Smooth muscle cell of the brain vasculature (primary cell): ENCODE measurements at regions not wholly inside any gene's neighbourhood (a gene's known extent, or its start where the extent isn't known, plus 50 kb on each side); places are given as distances from the start of the nearest gene placed in this dataset.
"Not testable (repeated sequence)": the region's sequence is repeated elsewhere in the genome, so short reads cannot be mapped to it uniquely, and the experiment has no call there.

Experiments
- DNase-seq: peaks from one replicate; pipeline ENCODE4 v3.0.0-alpha.2; 2012; ENCODE audit warnings: low read depth, low spot score

DNA sequence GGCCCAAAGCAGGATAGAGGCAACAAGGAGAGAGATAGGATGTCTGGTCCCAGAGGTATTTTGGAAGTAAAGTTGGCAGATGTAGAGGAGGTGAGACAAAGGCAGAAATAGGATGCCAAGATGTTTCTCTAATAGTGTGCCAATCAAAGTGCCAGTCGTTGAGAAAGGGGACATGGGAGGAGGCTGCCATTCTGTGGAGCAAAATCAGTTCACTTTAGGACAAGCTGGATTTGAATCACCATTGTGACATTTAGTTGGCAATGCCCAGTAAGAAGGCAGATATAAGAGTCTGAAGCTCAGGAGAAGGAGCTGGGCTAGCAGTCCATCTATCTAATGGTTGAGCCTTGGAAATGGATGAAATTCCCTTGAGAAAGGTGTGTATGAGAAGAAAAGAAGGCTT, 53.8 kb downstream of the ADRB2 start:
- DNase-seq = no peak

DNA sequence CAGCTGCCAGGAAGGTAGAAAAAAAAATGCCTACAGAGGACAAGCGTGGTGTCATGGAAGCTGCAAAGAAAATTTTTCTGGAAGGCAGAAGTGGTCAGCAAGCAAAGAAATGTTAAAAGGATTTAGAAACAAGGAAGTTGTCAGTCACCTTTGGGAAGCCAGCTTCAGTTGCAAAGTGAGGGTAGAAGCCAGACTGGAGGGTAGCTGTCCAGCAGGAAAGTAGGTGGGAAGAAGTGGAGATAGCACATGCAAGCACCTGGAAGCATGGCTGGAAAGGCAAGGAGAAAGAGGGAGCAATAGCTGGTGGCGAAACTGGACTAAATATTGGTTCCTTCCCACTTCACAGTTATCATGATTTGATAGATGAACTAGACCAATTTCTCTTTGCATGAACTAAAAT, 54.3 kb downstream of the ADRB2 start:
- DNase-seq = no peak

DNA sequence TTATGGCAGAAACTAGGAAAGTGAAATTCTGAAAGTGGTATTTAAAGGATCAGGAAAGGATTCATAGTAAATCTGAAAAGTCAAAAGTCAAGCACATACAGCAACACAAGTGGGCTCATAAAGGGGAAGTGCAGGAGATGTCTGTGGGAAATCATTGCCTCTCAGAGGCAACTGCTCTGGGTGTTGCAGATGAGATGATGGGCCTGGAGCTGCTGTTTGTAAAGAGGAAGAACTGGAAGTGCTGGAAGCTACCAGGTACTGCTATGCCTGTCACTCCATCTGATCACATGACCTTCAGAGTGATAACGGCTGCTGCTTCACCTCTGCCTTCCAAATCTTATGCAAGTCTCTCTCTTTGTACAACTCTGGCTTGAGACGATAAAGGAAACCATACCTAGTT, 55.9 kb downstream of the ADRB2 start:
- DNase-seq = no peak

GRCh38 chr5:148884339-148885020, 58.1 kb downstream of the ADRB2 start:
- DNase-seq = no peak

- DNase-seq = no peak
Measured at GRCh38 chr5:148887123-148887881, 60.9 kb downstream of the ADRB2 start.

DNA sequence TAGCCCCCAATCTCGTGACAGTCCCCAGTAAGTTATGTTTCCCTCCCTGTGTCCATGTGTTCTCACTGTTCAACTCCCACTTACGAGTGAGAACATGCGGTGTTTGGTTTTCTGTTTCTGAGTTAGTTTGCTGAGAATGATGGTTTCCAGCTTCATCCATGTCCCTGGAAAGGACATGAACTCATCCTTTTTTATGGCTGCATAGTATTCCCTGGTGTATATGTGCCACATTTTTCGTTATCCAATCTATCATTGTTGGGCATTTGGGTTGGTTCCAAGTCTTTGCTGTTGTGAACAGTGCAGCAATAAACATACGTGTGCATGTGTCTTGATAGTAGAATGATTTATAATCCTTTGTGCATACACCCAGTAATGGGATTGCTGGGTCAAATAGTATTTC, 63.5 kb downstream of the ADRB2 start:
- DNase-seq = not testable (repeated sequence)

DNA sequence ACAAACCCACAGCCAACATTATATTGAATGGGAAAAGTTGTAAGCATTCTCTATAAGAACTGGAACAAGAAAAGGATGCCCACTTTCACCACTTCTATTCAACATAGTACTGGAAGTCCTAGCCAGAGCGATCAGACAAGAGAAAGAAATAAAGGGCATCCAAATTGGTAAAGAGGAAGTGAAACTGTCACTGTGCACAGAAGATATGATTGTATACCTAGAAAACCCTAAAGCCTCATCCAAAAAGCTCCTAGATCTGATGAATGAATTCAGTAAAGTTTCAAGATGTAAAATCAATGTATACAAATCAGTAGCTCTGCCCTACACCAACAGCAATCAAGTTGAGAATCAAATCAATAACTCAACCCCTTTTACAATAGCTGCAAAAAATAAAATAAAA, 69.0 kb downstream of the ADRB2 start:
- not testable (repeated sequence) for DNase-seq

DNA sequence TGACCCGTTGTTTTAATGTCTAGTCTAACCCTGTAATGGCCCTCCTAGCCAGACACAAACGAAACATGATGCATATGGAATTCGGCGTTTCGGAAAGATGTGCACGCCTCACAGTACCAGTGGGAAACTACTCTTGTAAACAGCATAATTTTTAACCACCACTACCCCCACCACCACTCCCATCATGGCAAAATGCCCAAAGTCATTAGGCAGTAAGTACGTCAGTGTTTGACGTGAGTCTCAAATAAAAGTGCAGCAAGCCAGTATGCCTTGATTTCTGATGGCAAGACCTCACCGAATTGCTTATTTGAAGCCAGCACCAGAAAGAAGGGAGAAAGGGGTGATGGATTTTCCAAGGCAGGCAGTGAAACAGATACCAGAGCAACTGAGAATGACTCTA, 71.4 kb downstream of the ADRB2 start:
- no peak for DNase-seq

DNA sequence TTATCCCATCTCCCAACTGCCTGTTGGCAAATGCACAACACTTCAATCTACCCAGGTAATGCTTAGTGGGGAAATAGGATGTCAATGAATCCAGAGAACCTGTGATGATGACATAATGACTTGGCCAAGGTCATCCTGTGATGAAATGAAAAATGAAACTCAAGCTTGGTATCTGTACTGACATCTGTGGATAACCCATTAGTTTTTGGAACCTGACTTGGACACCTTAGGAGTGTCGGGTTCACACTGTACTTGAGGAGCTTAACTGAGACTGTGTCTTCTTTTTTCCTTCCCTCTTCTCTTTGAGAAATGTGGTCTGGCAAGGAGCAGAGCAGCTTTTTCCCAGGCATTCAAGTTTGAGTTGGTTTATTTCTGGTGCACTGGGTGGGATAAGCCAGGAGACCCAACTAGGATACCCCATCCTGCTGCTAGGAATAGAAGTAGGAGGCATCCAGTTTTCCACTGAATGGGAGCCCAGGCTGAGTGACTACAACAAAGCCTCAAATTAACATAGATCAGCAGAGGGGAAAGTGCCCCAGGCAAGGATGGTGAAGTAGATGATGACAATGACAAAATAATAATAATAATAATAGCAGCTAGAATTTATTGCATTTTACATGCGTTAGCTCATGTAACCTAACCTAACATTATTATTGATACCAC, 72.1 kb downstream of the ADRB2 start:
- no peak for DNase-seq

GRCh38 chr5:148899993-148900392, 73.6 kb downstream of the ADRB2 start:
- no peak for DNase-seq

DNA sequence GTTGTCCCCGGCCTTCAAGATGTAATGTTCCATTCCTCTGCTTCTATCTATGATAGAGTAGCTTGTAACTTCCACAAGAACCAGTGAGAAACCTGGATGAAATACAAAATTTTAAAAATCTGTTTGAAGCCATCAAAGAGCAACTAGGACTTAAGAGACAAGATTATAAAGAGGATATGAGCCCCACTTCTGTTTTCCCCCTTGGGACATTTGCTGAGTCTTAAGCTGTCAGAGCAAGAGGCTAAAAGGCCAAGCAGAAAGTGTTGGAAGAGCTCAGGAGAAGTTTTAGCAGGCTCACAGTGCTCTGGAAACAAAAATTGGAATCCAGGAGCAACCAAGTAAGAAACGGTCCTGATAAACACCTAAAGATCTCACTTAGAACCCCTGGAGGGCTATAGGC, 76.1 kb downstream of the ADRB2 start:
- no peak for DNase-seq

DNA sequence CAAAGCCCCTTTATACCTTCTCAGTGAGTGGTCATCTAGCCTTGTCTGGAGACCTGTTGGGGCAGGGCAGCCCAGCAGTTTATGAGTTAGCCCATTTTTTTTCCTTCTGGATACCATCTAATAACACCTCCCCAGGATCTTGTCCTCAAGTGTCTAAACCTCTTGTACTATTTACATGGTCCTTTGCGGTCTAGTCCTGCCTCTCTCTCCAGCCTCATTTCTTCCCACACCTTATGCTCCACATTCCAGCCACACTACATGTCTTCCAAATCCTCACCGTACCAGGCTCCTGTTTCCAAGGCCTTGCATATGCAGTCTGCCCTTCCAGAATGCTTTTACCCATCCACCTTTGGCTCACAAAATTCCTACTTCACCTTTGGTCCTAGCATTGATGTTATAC, 77.2 kb downstream of the ADRB2 start:
- no peak for DNase-seq

DNA sequence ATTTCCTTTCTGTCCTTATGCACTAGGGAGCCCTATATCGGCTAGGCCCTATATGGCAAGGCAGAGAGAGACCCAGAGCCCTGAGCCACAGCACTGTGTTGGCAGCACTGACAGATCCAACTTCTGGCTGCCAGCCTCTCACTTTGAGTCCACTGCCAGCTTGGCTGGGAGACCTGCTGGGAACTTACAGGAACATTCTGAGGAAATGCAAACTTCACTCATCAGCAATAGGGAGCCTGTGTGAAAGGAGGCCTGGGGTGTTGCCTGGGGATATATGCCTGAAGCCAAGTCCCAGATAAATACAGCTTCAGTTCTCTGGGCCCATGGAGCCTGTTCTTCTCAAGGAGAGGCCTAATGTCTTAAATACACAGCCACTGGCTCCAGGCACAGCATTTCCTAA, 78.0 kb downstream of the ADRB2 start:
- DNase-seq = no peak

- no peak for DNase-seq
Measured at GRCh38 chr5:148905541-148905940, 79.1 kb downstream of the ADRB2 start.

- no peak for DNase-seq
Measured at GRCh38 chr5:148906968-148907367, 80.6 kb downstream of the ADRB2 start.

GRCh38 chr5:148909040-148909439, 82.6 kb downstream of the ADRB2 start:
- DNase-seq = no peak

DNA sequence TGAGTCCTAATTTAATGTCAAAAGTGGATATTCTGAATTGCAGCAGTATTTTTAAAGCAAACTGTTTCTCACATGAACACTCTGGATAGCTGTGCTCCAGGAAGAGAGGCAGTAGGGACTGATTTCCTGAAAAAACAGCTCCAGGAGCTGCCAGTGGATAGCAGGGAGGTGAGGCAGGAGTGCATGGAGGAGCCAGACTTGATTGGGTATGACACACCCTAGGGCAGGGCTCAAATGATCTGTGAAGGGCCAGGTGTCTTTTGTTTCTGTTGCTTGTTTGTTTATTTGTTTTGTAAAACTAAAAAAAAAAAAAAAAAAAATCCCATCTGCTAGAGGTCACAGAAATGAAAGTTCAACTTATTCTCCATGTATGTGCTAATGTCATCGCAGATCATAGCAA, 83.4 kb downstream of the ADRB2 start:
- no peak for DNase-seq

DNA sequence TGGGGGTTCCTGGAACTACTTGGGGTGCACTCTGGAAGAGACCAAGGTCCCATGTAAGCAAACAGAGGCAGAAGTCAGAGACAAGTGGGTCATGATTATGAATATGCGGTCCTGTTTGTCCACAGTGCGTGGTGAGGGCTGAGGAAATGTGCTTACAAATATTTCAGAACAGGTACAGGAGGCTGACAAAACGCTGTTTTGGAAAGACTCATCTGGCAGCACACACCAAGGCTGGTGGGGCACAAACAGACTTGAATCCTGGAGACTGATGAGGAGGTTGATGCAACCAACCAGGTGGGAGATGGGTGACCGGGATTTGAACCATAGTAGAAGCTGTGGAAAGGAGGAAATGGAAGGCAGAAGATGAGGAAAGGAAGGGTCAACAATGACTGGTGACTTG, 83.8 kb downstream of the ADRB2 start:
- DNase-seq = no peak

- no peak for DNase-seq
Measured at GRCh38 chr5:148910686-148911361, 84.4 kb downstream of the ADRB2 start.

- no peak for DNase-seq
Measured at GRCh38 chr5:148911386-148911785, 85.0 kb downstream of the ADRB2 start.

DNA sequence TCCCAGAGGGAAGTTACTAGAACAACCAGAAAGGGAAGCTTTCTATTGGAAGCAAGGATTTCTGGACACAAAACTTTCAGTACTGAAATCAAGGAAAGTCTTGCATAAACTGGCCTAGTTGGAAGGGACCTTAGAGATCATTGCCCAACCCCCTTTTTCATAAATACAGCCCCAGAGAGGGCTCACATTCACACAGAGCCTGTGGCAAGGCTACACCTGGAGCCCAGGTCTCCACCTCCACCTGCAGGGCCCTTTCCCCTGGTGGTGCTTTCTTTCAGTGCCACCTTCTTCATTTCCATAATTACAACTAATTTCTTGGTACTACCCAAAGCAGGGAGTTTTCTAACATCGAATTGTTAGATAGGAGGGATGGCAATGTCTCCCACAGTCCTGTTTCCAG, 85.7 kb downstream of the ADRB2 start:
- no peak for DNase-seq

- DNase-seq = peak; percentile 78
Measured at GRCh38 chr5:148912714-148913398, 86.4 kb downstream of the ADRB2 start.
